ENCODE measurements at regions not wholly inside any gene's neighbourhood (a gene's known extent, or its start where the extent isn't known, plus 50 kb on each side); places are given as distances from the start of the nearest gene placed in this dataset.

GRCh38 chr6:45830441-45831139, 185.1 kb downstream of the CLIC5 start:
- DNase-seq = no peak

- no peak for DNase-seq
Observed at GRCh38 chr6:45829873-45830272, 185.8 kb downstream of the CLIC5 start.

GRCh38 chr6:45827952-45828530, 187.6 kb downstream of the CLIC5 start:
- DNase-seq = no peak

- DNase-seq = no peak
Observed at GRCh38 chr6:45822873-45823272, 192.8 kb downstream of the CLIC5 start.

GRCh38 chr6:45822246-45822812, 193.3 kb downstream of the CLIC5 start:
- no peak for DNase-seq

- DNase-seq = no peak
Observed at GRCh38 chr6:45818655-45819054, 197.0 kb downstream of the CLIC5 start.

- no peak for DNase-seq
Observed at GRCh38 chr6:45816674-45817297, 198.9 kb downstream of the CLIC5 start.

GRCh38 chr6:45815466-45816125, 200.1 kb downstream of the CLIC5 start:
- DNase-seq = no peak

- DNase-seq = no peak
Observed at GRCh38 chr6:45814772-45815171, 200.9 kb downstream of the CLIC5 start.

GRCh38 chr6:45813943-45814342, 201.7 kb downstream of the CLIC5 start:
- DNase-seq = no peak

- DNase-seq = no peak
Observed at GRCh38 chr6:45812922-45813321, 202.7 kb downstream of the CLIC5 start.

GRCh38 chr6:45808917-45809316, 206.7 kb downstream of the CLIC5 start:
- DNase-seq = no peak

- no peak for DNase-seq
Observed at GRCh38 chr6:45808042-45808645, 207.5 kb downstream of the CLIC5 start.

GRCh38 chr6:45807311-45808041, 208.2 kb downstream of the CLIC5 start:
- no peak for DNase-seq

- DNase-seq = no peak
Observed at GRCh38 chr6:45806172-45806571, 209.5 kb downstream of the CLIC5 start.

GRCh38 chr6:45803071-45803470, 212.6 kb downstream of the CLIC5 start:
- no peak for DNase-seq

- DNase-seq = no peak
Observed at GRCh38 chr6:45801471-45802289, 214.0 kb downstream of the CLIC5 start.

GRCh38 chr6:45800911-45801310, 214.7 kb downstream of the CLIC5 start:
- no peak for DNase-seq

GRCh38 chr6:45795678-45796077, 220.0 kb downstream of the CLIC5 start:
- DNase-seq = no peak

GRCh38 chr6:45794465-45794864, 221.2 kb downstream of the CLIC5 start:
- no peak for DNase-seq

Measured in NCI-H345 (cell line).